ES-I3 (cell line): ENCODE measurements at regions not wholly inside any gene's neighbourhood (a gene's known extent, or its start where the extent isn't known, plus 50 kb on each side); places are given as distances from the start of the nearest gene placed in this dataset.

Source experiments
- H3K36me3 ChIP-seq: 2 replicates; pipeline ENCODE4 v1.6.1; 2013; ENCODE audit warnings: mild to moderate bottlenecking, low read length, control low read depth, moderate library complexity; ENCODE audit not compliant: insufficient read depth
- H3K4me1 ChIP-seq: 2 replicates; pipeline ENCODE4 v1.6.1; 2013; ENCODE audit warnings: mild to moderate bottlenecking, control low read depth, low read length; ENCODE audit not compliant: insufficient read depth
- H3K9ac ChIP-seq: 2 replicates; pipeline ENCODE4 v1.6.1; 2013; ENCODE audit warnings: low read depth, mild to moderate bottlenecking, low read length, moderate library complexity
- H3K9me3 ChIP-seq: 2 replicates; pipeline ENCODE4 v1.6.1; 2013; ENCODE audit warnings: mild to moderate bottlenecking, low read length, moderate library complexity; ENCODE audit not compliant: control insufficient read depth, insufficient read depth

- peaks cover 15% of the 10 kb centered on the region; the same call in 1 of the 2 replicates for H3K4me1 ChIP-seq
- H3K9me3 ChIP-seq: no peaks in the 10 kb centered on the region
- H3K9ac ChIP-seq: no peak overlapping the region
- H3K36me3 ChIP-seq: no peaks in the 10 kb centered on the region
These were observed 173.5 kb upstream of the C1QTNF7 start for GRCh38 chr4:15254236-15254880.

- Histone ChIP-seq H3K9ac (no peak overlapping the region; the same call in 1 of the 2 replicates), H3K9me3 (no peaks in the 10 kb centered on the region), H3K36me3 (no peaks in the 10 kb centered on the region), H3K4me1 (peaks cover 15% of the 10 kb centered on the region; the same call in 1 of the 2 replicates)
These were observed 172.3 kb upstream of the C1QTNF7 start for GRCh38 chr4:15255537-15255936.

GRCh38 chr4:15260758-15261157, 167.1 kb upstream of the C1QTNF7 start:
- H3K9ac ChIP-seq: no peak overlapping the region
- H3K36me3 ChIP-seq: no peaks in the 10 kb centered on the region
- 0 out of 2 replicates have a peak, but pooled peaks cover 2% of the 10 kb centered on the region for H3K9me3 ChIP-seq
- peaks cover 7% of the 10 kb centered on the region; the same call in 1 of the 2 replicates for H3K4me1 ChIP-seq

GRCh38 chr4:15262396-15262795, 165.4 kb upstream of the C1QTNF7 start:
- Histone ChIP-seq H3K9ac (no peak overlapping the region), H3K9me3 (peaks cover 6% of the 10 kb centered on the region), H3K4me1 (no peaks in the 10 kb centered on the region), H3K36me3 (no peaks in the 10 kb centered on the region)

- 0 out of 2 replicates have a peak, but pooled peaks cover 3% of the 10 kb centered on the region for H3K36me3 ChIP-seq
- H3K9ac ChIP-seq: no peak overlapping the region
- no peaks in the 10 kb centered on the region for H3K4me1 ChIP-seq
- peaks cover 10% of the 10 kb centered on the region for H3K9me3 ChIP-seq
These were observed 157.6 kb upstream of the C1QTNF7 start for GRCh38 chr4:15270201-15270600.

- Histone ChIP-seq H3K9me3 (no peaks in the 10 kb centered on the region), H3K36me3 (no peaks in the 10 kb centered on the region), H3K9ac (no peak overlapping the region), H3K4me1 (no peaks in the 10 kb centered on the region)
These were observed 141.8 kb upstream of the C1QTNF7 start for GRCh38 chr4:15286041-15286440.

GRCh38 chr4:15291122-15291521, 136.7 kb upstream of the C1QTNF7 start:
- no peak overlapping the region for H3K9ac ChIP-seq

GRCh38 chr4:15293711-15294110, 134.1 kb upstream of the C1QTNF7 start:
- Histone ChIP-seq H3K9me3 (no peaks in the 10 kb centered on the region), H3K36me3 (no peaks in the 10 kb centered on the region), H3K9ac (no peak overlapping the region), H3K4me1 (no peaks in the 10 kb centered on the region)

More at GRCh38 chr4:15291122-15291521, 136.7 kb upstream of the C1QTNF7 start:
- no peaks in the 10 kb centered on the region for H3K4me1 ChIP-seq
- no peaks in the 10 kb centered on the region for H3K36me3 ChIP-seq
- H3K9me3 ChIP-seq: no peaks in the 10 kb centered on the region

- Histone ChIP-seq H3K36me3 (no peaks in the 10 kb centered on the region), H3K4me1 (no peaks in the 10 kb centered on the region), H3K9ac (no peak overlapping the region), H3K9me3 (no peaks in the 10 kb centered on the region)
These were observed 133.6 kb upstream of the C1QTNF7 start for GRCh38 chr4:15294202-15294601.

- Histone ChIP-seq H3K9ac (no peak overlapping the region), H3K36me3 (no peaks in the 10 kb centered on the region), H3K9me3 (no peaks in the 10 kb centered on the region), H3K4me1 (no peaks in the 10 kb centered on the region)
These were observed 133.0 kb upstream of the C1QTNF7 start for GRCh38 chr4:15294832-15295231.

- no peaks in the 10 kb centered on the region for H3K36me3 ChIP-seq
- H3K9me3 ChIP-seq: no peaks in the 10 kb centered on the region
- no peak overlapping the region for H3K9ac ChIP-seq
- no peaks in the 10 kb centered on the region for H3K4me1 ChIP-seq
These were observed 132.2 kb upstream of the C1QTNF7 start for GRCh38 chr4:15295421-15296162.

GRCh38 chr4:15297344-15297743, 130.5 kb upstream of the C1QTNF7 start:
- Histone ChIP-seq H3K4me1 (no peaks in the 10 kb centered on the region), H3K36me3 (no peaks in the 10 kb centered on the region), H3K9ac (no peak overlapping the region), H3K9me3 (no peaks in the 10 kb centered on the region)

- Histone ChIP-seq H3K9ac (no peak overlapping the region), H3K4me1 (no peaks in the 10 kb centered on the region), H3K36me3 (no peaks in the 10 kb centered on the region), H3K9me3 (no peaks in the 10 kb centered on the region)
These were observed 128.2 kb upstream of the C1QTNF7 start for GRCh38 chr4:15299627-15300026.

GRCh38 chr4:15303052-15303641, 124.7 kb upstream of the C1QTNF7 start:
- Histone ChIP-seq H3K9me3 (no peaks in the 10 kb centered on the region), H3K9ac (no peak overlapping the region)

GRCh38 chr4:15314974-15315373, 112.9 kb upstream of the C1QTNF7 start:
- Histone ChIP-seq H3K36me3 (no peaks in the 10 kb centered on the region), H3K4me1 (no peaks in the 10 kb centered on the region), H3K9ac (no peak overlapping the region), H3K9me3 (no peaks in the 10 kb centered on the region)

More at GRCh38 chr4:15303052-15303641, 124.7 kb upstream of the C1QTNF7 start:
- Histone ChIP-seq H3K4me1 (no peaks in the 10 kb centered on the region), H3K36me3 (no peaks in the 10 kb centered on the region)
